ENCODE measurements at regions not wholly inside any gene's neighbourhood (a gene's known extent, or its start where the extent isn't known, plus 50 kb on each side); places are given as distances from the start of the nearest gene placed in this dataset.

GRCh38 chr9:135340143-135340655 is 139.4 kb upstream of the PPP1R26 start:
- no peak for DNase-seq (ENCODE audit: low read depth)
- no peak overlapping the region for H3K4me3 ChIP-seq (ENCODE audit: low read depth, low read length)
- TF ChIP-seq CTCF (IDR thresholded peaks at IDR 0.05; ENCODE audit: insufficient read depth, low read depth, low read length, missing control alignments) = no peak

GRCh38 chr9:135340726-135341475 is 138.7 kb upstream of the PPP1R26 start:
- DNase-seq (ENCODE audit: low read depth) = no peak
- TF ChIP-seq CTCF (IDR thresholded peaks at IDR 0.05; ENCODE audit: insufficient read depth, low read depth, low read length, missing control alignments) = no peak
- no peak overlapping the region for H3K4me3 ChIP-seq (ENCODE audit: low read depth, low read length)

DNA sequence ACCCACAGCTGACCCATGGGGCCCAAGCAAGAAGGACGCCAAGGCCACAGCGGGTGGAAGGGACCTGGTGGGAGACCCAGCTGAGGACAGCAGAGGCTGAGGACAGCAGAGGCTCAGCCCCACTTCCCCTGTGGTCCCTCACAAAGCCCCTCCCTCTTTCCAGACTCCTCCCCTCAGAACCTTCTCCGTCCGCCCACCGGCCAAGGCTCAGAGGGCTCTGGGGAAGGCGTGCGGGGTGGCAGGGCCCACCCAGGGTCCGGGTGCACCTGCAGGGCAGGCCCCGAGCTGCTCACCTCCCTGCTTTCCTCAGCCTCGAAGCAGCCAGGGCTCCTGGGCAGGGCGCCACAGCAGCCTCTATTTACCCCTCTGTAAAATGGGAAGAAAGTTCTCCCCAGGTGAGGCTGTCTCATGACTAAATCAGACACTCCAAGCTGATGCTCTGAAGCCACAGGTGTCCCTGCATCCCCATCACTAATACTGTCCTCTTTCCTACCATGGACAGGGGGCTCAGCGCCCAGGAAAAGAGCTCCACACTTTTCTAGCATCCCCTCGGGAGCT is 137.9 kb upstream of the PPP1R26 start:
- no peak overlapping the region for H3K4me3 ChIP-seq (ENCODE audit: low read depth, low read length)
- no peak for DNase-seq (ENCODE audit: low read depth)
- TF ChIP-seq CTCF (IDR thresholded peaks at IDR 0.05; ENCODE audit: insufficient read depth, low read depth, low read length, missing control alignments) = no peak

- H3K4me3 ChIP-seq (ENCODE audit: low read depth, low read length) = no peak overlapping the region
- TF ChIP-seq CTCF (IDR thresholded peaks at IDR 0.05; ENCODE audit: insufficient read depth, low read depth, low read length, missing control alignments) = no peak
Observed at GRCh38 chr9:135342206-135343130, 137.1 kb upstream of the PPP1R26 start.

GRCh38 chr9:135343136-135343535 is 136.4 kb upstream of the PPP1R26 start:
- TF ChIP-seq CTCF (IDR thresholded peaks at IDR 0.05; ENCODE audit: insufficient read depth, low read depth, low read length, missing control alignments) = no peak
- H3K4me3 ChIP-seq (ENCODE audit: low read depth, low read length) = no peak overlapping the region

More at GRCh38 chr9:135342206-135343130, 137.1 kb upstream of the PPP1R26 start:
- no peak for DNase-seq (ENCODE audit: low read depth)

DNA sequence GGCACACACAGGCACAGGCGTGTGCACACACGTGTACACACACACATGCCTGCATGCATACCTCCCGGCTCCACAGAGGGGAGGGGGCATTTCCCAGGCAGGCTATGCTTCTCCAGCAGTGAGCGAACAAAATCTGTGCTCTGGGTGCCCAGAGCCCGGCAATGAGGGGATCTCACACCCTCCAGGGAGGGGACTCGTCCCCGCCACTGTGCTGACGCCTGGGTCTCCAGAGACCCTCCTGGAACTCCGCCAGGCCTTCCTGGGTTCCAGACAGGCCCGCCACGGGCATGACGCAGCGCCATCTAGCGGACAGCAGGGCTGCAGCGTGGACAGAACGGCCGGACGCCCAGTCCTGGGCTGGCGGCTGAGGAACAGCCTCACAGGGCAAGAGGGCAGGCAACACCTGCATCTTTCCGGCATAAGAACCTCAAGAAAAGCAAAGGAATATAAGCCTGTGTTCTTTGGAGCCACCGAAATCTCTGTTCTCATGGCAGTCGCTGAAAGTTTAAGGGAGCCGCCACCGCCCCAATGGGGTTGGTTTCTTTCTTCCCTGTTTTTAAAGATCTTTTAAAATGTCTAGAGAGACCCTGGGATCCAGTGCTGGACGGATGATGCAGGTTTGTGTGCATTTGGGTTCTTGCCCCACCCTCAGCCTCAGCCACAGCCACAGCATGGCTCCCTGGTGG is 135.6 kb upstream of the PPP1R26 start:
- no peak overlapping the region for H3K4me3 ChIP-seq (ENCODE audit: low read depth, low read length)
- TF ChIP-seq CTCF (IDR thresholded peaks at IDR 0.05; ENCODE audit: insufficient read depth, low read depth, low read length, missing control alignments) = peak; percentile 89
- peak; percentile 37 for DNase-seq (ENCODE audit: low read depth)

More at GRCh38 chr9:135343136-135343535, 136.4 kb upstream of the PPP1R26 start:
- DNase-seq (ENCODE audit: low read depth) = no peak
